GM23338 (cell line): ENCODE measurements at regions not wholly inside any gene's neighbourhood (a gene's known extent, or its start where the extent isn't known, plus 50 kb on each side); places are given as distances from the start of the nearest gene placed in this dataset.
A peak's percentile ranks its signal among the peaks of the same experiment; 100 is the strongest.

Experiments
- ATAC-seq: fragments of 200-7000 bp; cut with Tn5 transposase; 3 replicates; pipeline ENCODE4 v1.9.1; 2020
- DNase-seq: peaks from one replicate; pipeline ENCODE4 v3.0.0-alpha.2; 2015; ENCODE audit warnings: low spot score
- H2AFZ ChIP-seq: fragments of 200-600 bp; sonication (generic); 2 replicates; pipeline ENCODE4 v1.8.0; 2016; ENCODE audit warnings: antibody characterized with exemption, mild to moderate bottlenecking, moderate library complexity
- H3F3A ChIP-seq: fragments of 200-600 bp; sonication (generic); replicated peaks from 2 replicates; pipeline ENCODE4 v1.8.0; 2017; ENCODE audit warnings: antibody characterized with exemption, mixed run types, low read depth
- H3K27ac ChIP-seq: fragments of 200-600 bp; sonication (generic); 2 replicates; pipeline ENCODE4 v1.6.1; 2016; ENCODE audit warnings: low read depth
- H3K27me3 ChIP-seq: fragments of 200-600 bp; sonication (generic); 2 replicates; pipeline ENCODE4 v1.8.0; 2016; ENCODE audit warnings: mild to moderate bottlenecking, mixed run types, moderate library complexity; ENCODE audit not compliant: insufficient read depth
- H3K36me3 ChIP-seq: fragments of 200-600 bp; sonication (generic); 2 replicates; pipeline ENCODE4 v1.8.0; 2016; ENCODE audit warnings: mild to moderate bottlenecking; ENCODE audit not compliant: insufficient read depth
- H3K4me1 ChIP-seq: fragments of 200-600 bp; sonication (generic); 2 replicates; pipeline ENCODE4 v1.8.0; 2016; ENCODE audit warnings: mild to moderate bottlenecking, moderate library complexity; ENCODE audit not compliant: insufficient read depth
- H3K4me2 ChIP-seq: fragments of 200-600 bp; sonication (generic); 2 replicates; pipeline ENCODE4 v1.7.1; 2017; ENCODE audit warnings: mixed run types
- H3K4me3 ChIP-seq: fragments of 200-600 bp; sonication (generic); 2 replicates; pipeline ENCODE4 v1.6.1; 2016; ENCODE audit warnings: mixed run types
- H3K79me2 ChIP-seq: fragments of 200-600 bp; sonication (generic); replicated peaks from 2 replicates; pipeline ENCODE4 v1.8.0; 2017; ENCODE audit warnings: mild to moderate bottlenecking; ENCODE audit not compliant: insufficient read depth
- H3K9me2 ChIP-seq: fragments of 200-600 bp; sonication (generic); 2 replicates; pipeline ENCODE4 v1.8.0; 2017; ENCODE audit not compliant: insufficient read depth
- H4K20me1 ChIP-seq: fragments of 200-600 bp; sonication (generic); replicated peaks from 2 replicates; pipeline ENCODE4 v1.8.0; 2017; ENCODE audit warnings: mild to moderate bottlenecking; ENCODE audit not compliant: insufficient read depth
- H3K27ac Mint-ChIP-seq: 2 replicates; pipeline ENCODE4 v1.8.0; 2020; ENCODE audit warnings: inconsistent platforms, mild to moderate bottlenecking, moderate library complexity, mixed read lengths
- H3K27me3 Mint-ChIP-seq: 3 replicates; pipeline ENCODE4 v1.8.0; 2022; ENCODE audit warnings: low read depth, mild to moderate bottlenecking, moderate library complexity, mixed read lengths, inconsistent platforms; ENCODE audit not compliant: insufficient read depth, poor library complexity
- H3K36me3 Mint-ChIP-seq: 3 replicates; pipeline ENCODE4 v1.8.0; 2021; ENCODE audit warnings: low read depth, mild to moderate bottlenecking, inconsistent platforms, moderate library complexity, mixed read lengths
- H3K4me1 Mint-ChIP-seq: 3 replicates; pipeline ENCODE4 v1.8.0; 2020; ENCODE audit warnings: mild to moderate bottlenecking, inconsistent platforms, mixed read lengths
- H3K4me3 Mint-ChIP-seq: 3 replicates; pipeline ENCODE4 v1.8.0; 2021; ENCODE audit warnings: moderate library complexity, mild to moderate bottlenecking, inconsistent platforms, mixed read lengths
- H3K9me3 Mint-ChIP-seq: 3 replicates; pipeline ENCODE4 v1.8.0; 2020; ENCODE audit warnings: moderate library complexity, mild to moderate bottlenecking, inconsistent platforms, mixed read lengths
- CREB1 ChIP-seq: fragments of 250-450 bp; sonication (Bioruptor Pico); IDR thresholded peaks from 2 replicates; pipeline ENCODE4 v1.5.0; 2020; ENCODE audit warnings: low read depth, mild to moderate bottlenecking, moderate library complexity
- CTCF ChIP-seq, 2 experiments: fragments of 200-600 bp in 1 of 2; sonication (generic) in 1 of 2; conservative IDR thresholded peaks; 2 replicates each; pipeline versions ENCODE4 v1.5.1 to v1.6.1; 2016 to 2017; ENCODE audit warnings: antibody characterized with exemption in 2 of 2, low read depth in 2 of 2, mild to moderate bottlenecking in 2 of 2, moderate library complexity in 1 of 2
- ETS1 ChIP-seq: IDR thresholded peaks from 2 replicates; pipeline ENCODE4 v1.6.1; 2016; ENCODE audit warnings: antibody characterized with exemption
- EZH2 ChIP-seq: fragments of 200-600 bp; sonication (generic); IDR thresholded peaks from one replicate; pipeline ENCODE4 v1.8.0; 2017; ENCODE audit warnings: antibody characterized with exemption, mild to moderate bottlenecking, low read depth; ENCODE audit not compliant: unreplicated experiment
- EZH2phosphoT487 ChIP-seq: fragments of 200-600 bp; sonication (generic); IDR thresholded peaks from one replicate; pipeline ENCODE4 v1.8.1; 2018; ENCODE audit warnings: antibody characterized with exemption; ENCODE audit not compliant: unreplicated experiment
- JUNB ChIP-seq: IDR thresholded peaks from one replicate; pipeline ENCODE4 v1.6.1; 2016; ENCODE audit warnings: antibody characterized with exemption; ENCODE audit not compliant: unreplicated experiment
- NANOG ChIP-seq: IDR thresholded peaks from 2 replicates; pipeline ENCODE4 v1.6.1; 2016; ENCODE audit warnings: antibody characterized with exemption, borderline replicate concordance
- POLR2AphosphoS5 ChIP-seq: IDR thresholded peaks from 2 replicates; pipeline ENCODE4 v1.6.1; 2016; ENCODE audit warnings: antibody characterized with exemption, low read depth
- REST ChIP-seq: IDR thresholded peaks from one replicate; pipeline ENCODE4 v1.6.1; 2018; ENCODE audit warnings: antibody characterized with exemption; ENCODE audit not compliant: unreplicated experiment
- ZNF462 ChIP-seq: fragments of 250-450 bp; sonication (Bioruptor Pico); IDR thresholded peaks from 2 replicates; pipeline ENCODE4 v1.5.0; 2020; ENCODE audit warnings: mild to moderate bottlenecking, moderate library complexity

GRCh38 chr2:76295762-76296161, 585.0 kb upstream of the GCFC2 start:
- peaks cover 6% of the 10 kb centered on the region; the same call in 1 of the 3 replicates for H3K4me1 Mint-ChIP-seq
- Histone ChIP-seq H3F3A (no peaks in the 10 kb centered on the region), H3K4me2 (no peak overlapping the region), H3K4me3 (no peak overlapping the region), H4K20me1 (no peaks in the 10 kb centered on the region), H2AFZ (no peak overlapping the region), H3K79me2 (no peaks in the 10 kb centered on the region), H3K36me3 (no peaks in the 10 kb centered on the region), H3K9me2 (no peaks in the 10 kb centered on the region; the same call in 1 of the 2 replicates), H3K27ac (no peak overlapping the region), H3K27me3 (no peaks in the 10 kb centered on the region), H3K4me1 (no peaks in the 10 kb centered on the region)
- no peak for TF ChIP-seq EZH2phosphoT487
- no peak for TF ChIP-seq CREB1
- TF ChIP-seq POLR2AphosphoS5, result no peak
- H3K4me3 Mint-ChIP-seq, result no peak overlapping the region
- H3K9me3 Mint-ChIP-seq, result no peaks in the 10 kb centered on the region
- H3K27me3 Mint-ChIP-seq, result peaks cover 2% of the 10 kb centered on the region
- H3K27ac Mint-ChIP-seq, result no peak overlapping the region
- DNase-seq (no peak), ATAC-seq (no peak)
- no peaks in the 10 kb centered on the region for H3K36me3 Mint-ChIP-seq

GRCh38 chr2:76288598-76288997, 577.9 kb upstream of the GCFC2 start:
- Histone ChIP-seq H3K4me1 (no peaks in the 10 kb centered on the region), H3K4me3 (no peak overlapping the region), H2AFZ (peak overlapping the region; percentile 60; the same call in 1 of the 2 replicates), H3K4me2 (no peak overlapping the region), H3K9me2 (0 out of 2 replicates have a peak, but pooled peaks cover 2% of the 10 kb centered on the region), H3F3A (no peaks in the 10 kb centered on the region), H3K27ac (no peak overlapping the region), H4K20me1 (no peaks in the 10 kb centered on the region), H3K79me2 (no peaks in the 10 kb centered on the region), H3K36me3 (no peaks in the 10 kb centered on the region), H3K27me3 (no peaks in the 10 kb centered on the region)
- Mint-ChIP-seq H3K36me3 (no peaks in the 10 kb centered on the region), H3K27me3 (no peaks in the 10 kb centered on the region), H3K27ac (no peak overlapping the region), H3K9me3 (no peaks in the 10 kb centered on the region), H3K4me3 (no peak overlapping the region), H3K4me1 (no peaks in the 10 kb centered on the region; the same call in 2 of the 3 replicates)
- no peak for DNase-seq
- ATAC-seq, result no peak
- TF ChIP-seq EZH2 (no peak), CREB1 (no peak), EZH2phosphoT487 (no peak), ZNF462 (CRISPR knock-in tag) (no peak), ETS1 (no peak), NANOG (no peak), CTCF (conservative IDR thresholded peaks at IDR 0.05; ENCODE audit: low read depth in 2 of 2) (no peak), REST (no peak), JUNB (no peak)
